GM06990 (cell line): ENCODE measurements at regions not wholly inside any gene's neighbourhood (a gene's known extent, or its start where the extent isn't known, plus 50 kb on each side); places are given as distances from the start of the nearest gene placed in this dataset.

ENCODE experiments used
- DNase-seq: peaks from one replicate; pipeline ENCODE4 v3.0.0-alpha.2; 2011; ENCODE audit not compliant: insufficient read length; ENCODE audit errors: extremely low read depth
- H3K27me3 ChIP-seq: replicated peaks from 2 replicates; pipeline ENCODE4 v1.6.0; 2011; ENCODE audit warnings: low read length; ENCODE audit not compliant: control insufficient read depth, insufficient read depth
- H3K36me3 ChIP-seq: 2 replicates; pipeline ENCODE4 v1.5.1; 2011; ENCODE audit warnings: low read length; ENCODE audit not compliant: control insufficient read depth, insufficient read depth
- H3K4me3 ChIP-seq: replicated peaks from 2 replicates; pipeline ENCODE4 v1.5.1; 2011; ENCODE audit warnings: low read depth, mild to moderate bottlenecking, control low read depth, low read length
- TF ChIP-seq, protein P1 (sequence below): IDR thresholded peaks from 2 replicates; pipeline ENCODE4 v1.5.1; 2011; ENCODE audit warnings: low read length, control low read depth, mild to moderate bottlenecking, inconsistent platforms; ENCODE audit not compliant: insufficient read depth, poor library complexity, severe bottlenecking

- H3K4me3 ChIP-seq: no peak overlapping the region
- DNase-seq: no peak
- TF ChIP-seq, protein P1, sequence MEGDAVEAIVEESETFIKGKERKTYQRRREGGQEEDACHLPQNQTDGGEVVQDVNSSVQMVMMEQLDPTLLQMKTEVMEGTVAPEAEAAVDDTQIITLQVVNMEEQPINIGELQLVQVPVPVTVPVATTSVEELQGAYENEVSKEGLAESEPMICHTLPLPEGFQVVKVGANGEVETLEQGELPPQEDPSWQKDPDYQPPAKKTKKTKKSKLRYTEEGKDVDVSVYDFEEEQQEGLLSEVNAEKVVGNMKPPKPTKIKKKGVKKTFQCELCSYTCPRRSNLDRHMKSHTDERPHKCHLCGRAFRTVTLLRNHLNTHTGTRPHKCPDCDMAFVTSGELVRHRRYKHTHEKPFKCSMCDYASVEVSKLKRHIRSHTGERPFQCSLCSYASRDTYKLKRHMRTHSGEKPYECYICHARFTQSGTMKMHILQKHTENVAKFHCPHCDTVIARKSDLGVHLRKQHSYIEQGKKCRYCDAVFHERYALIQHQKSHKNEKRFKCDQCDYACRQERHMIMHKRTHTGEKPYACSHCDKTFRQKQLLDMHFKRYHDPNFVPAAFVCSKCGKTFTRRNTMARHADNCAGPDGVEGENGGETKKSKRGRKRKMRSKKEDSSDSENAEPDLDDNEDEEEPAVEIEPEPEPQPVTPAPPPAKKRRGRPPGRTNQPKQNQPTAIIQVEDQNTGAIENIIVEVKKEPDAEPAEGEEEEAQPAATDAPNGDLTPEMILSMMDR: no peak
- H3K36me3 ChIP-seq: no peaks in the 10 kb centered on the region
- no peaks in the 10 kb centered on the region for H3K27me3 ChIP-seq
Observed at GRCh38 chr2:122747670-122748069, 992.2 kb downstream of the TSN start.

GRCh38 chr2:122748552-122749011, 993.1 kb downstream of the TSN start:
- H3K36me3 ChIP-seq: no peaks in the 10 kb centered on the region
- H3K27me3 ChIP-seq: no peaks in the 10 kb centered on the region
- TF ChIP-seq, protein P1: peak; percentile 10
- no peak overlapping the region for H3K4me3 ChIP-seq
- no peak for DNase-seq

DNA sequence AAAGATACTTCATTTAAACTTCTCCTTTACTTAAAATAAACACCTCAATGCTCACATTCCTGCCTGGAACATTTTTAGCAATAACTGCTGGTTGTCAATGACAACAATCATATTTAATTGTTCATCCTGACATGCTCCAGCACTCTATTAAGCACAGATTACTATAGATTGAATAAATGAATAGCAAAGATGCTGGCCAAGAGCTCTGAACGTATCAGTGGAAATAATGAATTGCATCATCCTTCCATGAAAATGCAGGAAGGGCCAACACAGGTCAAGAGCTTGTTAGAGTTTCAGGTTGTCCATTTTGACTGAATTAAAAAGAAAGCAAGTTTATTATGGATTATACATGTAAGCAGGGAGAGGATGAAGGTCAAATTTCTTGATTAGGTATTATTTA, 994.0 kb downstream of the TSN start:
- DNase-seq: no peak
- Histone ChIP-seq H3K27me3 (no peaks in the 10 kb centered on the region), H3K36me3 (no peaks in the 10 kb centered on the region), H3K4me3 (no peak overlapping the region)
- TF ChIP-seq, protein P1: no peak

DNA sequence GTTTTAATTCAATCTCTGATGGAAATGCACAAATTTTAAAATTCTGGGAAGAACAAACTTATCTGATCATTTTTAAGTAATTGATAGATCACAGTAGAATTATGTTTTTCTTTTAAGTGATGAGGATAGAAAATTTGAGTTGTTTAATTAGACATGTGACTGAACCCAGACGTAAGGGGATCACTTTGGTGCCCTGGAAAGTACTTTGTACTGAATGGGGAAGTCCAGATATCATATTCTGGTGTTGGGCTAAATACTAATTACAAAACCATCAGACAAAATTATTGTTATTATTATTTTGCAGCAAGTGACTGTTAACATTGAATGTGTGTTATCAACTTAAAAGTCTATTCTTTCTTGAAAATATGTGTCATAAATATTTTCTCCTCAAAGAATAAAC, 994.6 kb downstream of the TSN start:
- no peaks in the 10 kb centered on the region for H3K27me3 ChIP-seq
- TF ChIP-seq, protein P1: no peak
- no peak overlapping the region for H3K4me3 ChIP-seq
- DNase-seq: no peak
- no peaks in the 10 kb centered on the region for H3K36me3 ChIP-seq

GRCh38 chr2:122750808-122751207, 995.4 kb downstream of the TSN start:
- Histone ChIP-seq H3K36me3 (no peaks in the 10 kb centered on the region), H3K27me3 (no peaks in the 10 kb centered on the region), H3K4me3 (no peak overlapping the region)
- no peak for DNase-seq
- TF ChIP-seq, protein P1: no peak

GRCh38 chr2:122753336-122753735, 997.9 kb downstream of the TSN start:
- Histone ChIP-seq H3K27me3 (no peaks in the 10 kb centered on the region), H3K4me3 (no peak overlapping the region), H3K36me3 (no peaks in the 10 kb centered on the region)
- TF ChIP-seq, protein P1: no peak
- DNase-seq: no peak
